ENCODE measurements at regions not wholly inside any gene's neighbourhood (a gene's known extent, or its start where the extent isn't known, plus 50 kb on each side); places are given as distances from the start of the nearest gene placed in this dataset.

DNA sequence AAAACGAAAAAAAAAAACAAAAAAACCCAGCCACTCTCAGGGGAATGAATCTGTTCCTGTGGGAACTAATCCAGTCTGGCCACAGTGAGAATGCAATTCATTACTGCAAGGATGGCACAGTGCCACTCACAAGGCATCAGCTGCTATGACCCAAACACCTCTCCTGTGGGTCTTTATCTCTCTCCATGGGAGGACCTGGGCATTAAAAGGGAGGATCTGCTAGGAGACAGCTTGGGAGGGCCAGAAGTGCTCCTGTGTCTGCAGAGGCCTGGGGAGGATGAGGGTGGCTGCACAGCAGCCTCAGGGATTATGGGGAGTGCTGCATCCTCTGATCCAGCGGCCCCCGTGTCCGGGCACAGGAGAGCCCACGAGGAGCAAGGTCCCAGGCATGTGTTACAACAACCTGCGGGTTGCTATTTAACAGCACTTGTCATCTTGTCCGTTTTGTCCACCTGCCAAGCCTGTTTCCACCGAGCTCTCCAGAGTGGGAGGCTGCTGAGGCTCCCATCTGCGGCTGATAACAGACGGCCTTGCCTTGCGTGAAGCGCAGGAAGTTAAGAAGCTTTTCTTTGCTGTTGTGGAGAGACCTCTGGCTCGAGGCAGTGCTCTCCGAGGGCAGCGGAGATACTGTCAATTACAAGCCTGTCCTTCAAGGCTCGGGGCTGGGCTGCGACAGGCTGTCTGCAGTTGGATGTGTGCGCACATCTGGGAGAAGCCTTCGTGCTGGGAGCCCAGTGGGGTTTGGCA lies 97.7 kb downstream of the NXPE2 start:
- TF ChIP-seq, protein P1, sequence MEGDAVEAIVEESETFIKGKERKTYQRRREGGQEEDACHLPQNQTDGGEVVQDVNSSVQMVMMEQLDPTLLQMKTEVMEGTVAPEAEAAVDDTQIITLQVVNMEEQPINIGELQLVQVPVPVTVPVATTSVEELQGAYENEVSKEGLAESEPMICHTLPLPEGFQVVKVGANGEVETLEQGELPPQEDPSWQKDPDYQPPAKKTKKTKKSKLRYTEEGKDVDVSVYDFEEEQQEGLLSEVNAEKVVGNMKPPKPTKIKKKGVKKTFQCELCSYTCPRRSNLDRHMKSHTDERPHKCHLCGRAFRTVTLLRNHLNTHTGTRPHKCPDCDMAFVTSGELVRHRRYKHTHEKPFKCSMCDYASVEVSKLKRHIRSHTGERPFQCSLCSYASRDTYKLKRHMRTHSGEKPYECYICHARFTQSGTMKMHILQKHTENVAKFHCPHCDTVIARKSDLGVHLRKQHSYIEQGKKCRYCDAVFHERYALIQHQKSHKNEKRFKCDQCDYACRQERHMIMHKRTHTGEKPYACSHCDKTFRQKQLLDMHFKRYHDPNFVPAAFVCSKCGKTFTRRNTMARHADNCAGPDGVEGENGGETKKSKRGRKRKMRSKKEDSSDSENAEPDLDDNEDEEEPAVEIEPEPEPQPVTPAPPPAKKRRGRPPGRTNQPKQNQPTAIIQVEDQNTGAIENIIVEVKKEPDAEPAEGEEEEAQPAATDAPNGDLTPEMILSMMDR (IDR thresholded peaks at IDR 0.05; ENCODE audit: low read depth, low read length), result no peak
- no peak for TF ChIP-seq EZH2phosphoT487 (IDR thresholded peaks at IDR 0.05; ENCODE audit: low read depth)
